Smooth muscle cell (in vitro differentiated cells): ENCODE measurements at regions not wholly inside any gene's neighbourhood (a gene's known extent, or its start where the extent isn't known, plus 50 kb on each side); places are given as distances from the start of the nearest gene placed in this dataset.

ENCODE experiments used
- DNase-seq: peaks from one replicate; lab custom pipeline; 2025; ENCODE audit not compliant: unreplicated experiment; lab: John Stamatoyannopoulos, UW
- H2AFZ ChIP-seq: fragments of 200-600 bp; sonication (generic); 2 replicates; pipeline ENCODE4 v1.6.0; 2016; ENCODE audit warnings: antibody characterized with exemption, low read depth, mild to moderate bottlenecking
- H3F3A ChIP-seq: fragments of 200-600 bp; sonication (generic); 2 replicates; pipeline ENCODE4 v1.6.0; 2017; ENCODE audit warnings: antibody characterized with exemption, low read depth
- H3K27ac ChIP-seq: fragments of 200-600 bp; sonication (generic); 2 replicates; pipeline ENCODE4 v1.5.1; 2016; ENCODE audit warnings: low read depth, mild to moderate bottlenecking
- H3K27me3 ChIP-seq: fragments of 200-600 bp; sonication (generic); 2 replicates; pipeline ENCODE4 v1.6.1; 2016; ENCODE audit warnings: low read depth, mild to moderate bottlenecking
- H3K36me3 ChIP-seq: fragments of 200-600 bp; sonication (generic); 2 replicates; pipeline ENCODE4 v1.5.1; 2016; ENCODE audit warnings: low read depth
- H3K4me1 ChIP-seq: fragments of 200-600 bp; sonication (generic); 2 replicates; pipeline ENCODE4 v1.5.1; 2016; ENCODE audit warnings: low read depth
- H3K4me2 ChIP-seq: fragments of 200-600 bp; sonication (generic); 2 replicates; pipeline ENCODE4 v1.6.0; 2016; ENCODE audit warnings: mild to moderate bottlenecking
- H3K4me3 ChIP-seq: fragments of 200-600 bp; sonication (generic); 2 replicates; pipeline ENCODE4 v1.5.1; 2016; ENCODE audit warnings: mild to moderate bottlenecking
- H3K79me2 ChIP-seq: fragments of 200-600 bp; sonication (generic); 2 replicates; pipeline ENCODE4 v1.6.0; 2016; ENCODE audit warnings: low read depth, mild to moderate bottlenecking
- H3K9ac ChIP-seq: fragments of 200-600 bp; sonication (generic); 2 replicates; pipeline ENCODE4 v1.6.0; 2016; ENCODE audit warnings: low read depth
- H3K9me3 ChIP-seq: fragments of 200-600 bp; sonication (generic); replicated peaks from 2 replicates; pipeline ENCODE4 v1.5.1; 2016; ENCODE audit warnings: low read depth
- H4K20me1 ChIP-seq: fragments of 200-600 bp; sonication (generic); 2 replicates; pipeline ENCODE4 v1.6.0; 2016; ENCODE audit warnings: low read depth
- CTCF ChIP-seq: fragments of 200-600 bp; sonication (generic); IDR thresholded peaks from 2 replicates; pipeline ENCODE4 v1.5.1; 2017; ENCODE audit warnings: borderline replicate concordance, mild to moderate bottlenecking, antibody characterized with exemption; ENCODE audit not compliant: insufficient read depth, poor library complexity, severe bottlenecking
- WGBS: methylation state at CpG from one replicate; pipeline ENCODE4 v1.1.7; 2016; ENCODE audit warnings: low lambda C conversion rate; 5-methylcytosine and 5-hydroxymethylcytosine counted together

DNA sequence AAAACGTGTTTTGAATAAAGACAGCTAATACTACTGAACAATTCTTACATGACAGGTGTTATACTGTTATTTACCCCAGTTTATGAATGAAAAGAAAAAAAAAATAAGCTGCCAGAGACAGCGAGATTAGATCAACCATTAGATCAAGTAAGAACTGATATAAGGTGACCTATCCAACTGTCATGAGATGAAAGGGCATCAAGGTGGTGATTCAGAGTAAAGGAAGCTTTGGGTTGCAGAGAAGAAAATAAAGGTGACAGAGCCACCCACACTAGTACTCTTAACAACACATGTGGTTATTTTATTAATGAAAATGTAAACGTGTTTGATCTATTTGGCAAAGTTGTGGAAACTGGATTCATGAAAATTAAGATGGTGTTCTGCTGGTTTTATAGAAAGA, 435.2 kb downstream of the GABRG2 start:
- WGBS, result 90% methylated on average over 3 of the region's 3 CpGs
- no peak for TF ChIP-seq CTCF

GRCh38 chr5:162503796-162504195, 436.2 kb downstream of the GABRG2 start:
- Histone ChIP-seq H3K27ac (no peak overlapping the region), H3K9ac (no peak overlapping the region), H3K4me1 (no peaks in the 10 kb centered on the region), H3K4me3 (no peak overlapping the region), H3K27me3 (no peaks in the 10 kb centered on the region), H3K4me2 (no peak overlapping the region), H3K9me3 (no peaks in the 10 kb centered on the region), H3K36me3 (no peaks in the 10 kb centered on the region), H3K79me2 (no peaks in the 10 kb centered on the region), H2AFZ (no peak overlapping the region), H4K20me1 (no peaks in the 10 kb centered on the region), H3F3A (no peaks in the 10 kb centered on the region)
- WGBS, result 86% methylated on average over 3 of the region's 3 CpGs
- DNase-seq, result no peak
- TF ChIP-seq CTCF, result no peak

More for the DNA sequence above, 435.2 kb downstream of the GABRG2 start:
- no peak for DNase-seq
- H2AFZ ChIP-seq, result no peak overlapping the region
- H3K4me3 ChIP-seq, result no peak overlapping the region
- no peaks in the 10 kb centered on the region for H3K36me3 ChIP-seq
- no peaks in the 10 kb centered on the region for H3K9me3 ChIP-seq
- no peak overlapping the region for H3K4me2 ChIP-seq
- no peaks in the 10 kb centered on the region for H4K20me1 ChIP-seq
- no peaks in the 10 kb centered on the region for H3F3A ChIP-seq
- no peaks in the 10 kb centered on the region for H3K79me2 ChIP-seq
- H3K27ac ChIP-seq, result no peak overlapping the region
- no peaks in the 10 kb centered on the region for H3K4me1 ChIP-seq
- no peak overlapping the region for H3K9ac ChIP-seq
- H3K27me3 ChIP-seq, result no peaks in the 10 kb centered on the region

GRCh38 chr5:162512935-162513565, 445.5 kb downstream of the GABRG2 start:
- Histone ChIP-seq H3K4me3 (no peak overlapping the region), H3K27ac (no peak overlapping the region), H3K4me2 (peak overlapping the region; percentile 3), H3K27me3 (no peaks in the 10 kb centered on the region), H3K9ac (no peak overlapping the region), H2AFZ (no peak overlapping the region), H3F3A (no peaks in the 10 kb centered on the region), H3K36me3 (no peaks in the 10 kb centered on the region), H3K4me1 (no peaks in the 10 kb centered on the region), H3K79me2 (no peaks in the 10 kb centered on the region), H3K9me3 (peaks cover 5% of the 10 kb centered on the region), H4K20me1 (no peaks in the 10 kb centered on the region)
- no peak for TF ChIP-seq CTCF
- no peak for DNase-seq
- WGBS, result 80% methylated on average over 3 of the region's 3 CpGs

DNA sequence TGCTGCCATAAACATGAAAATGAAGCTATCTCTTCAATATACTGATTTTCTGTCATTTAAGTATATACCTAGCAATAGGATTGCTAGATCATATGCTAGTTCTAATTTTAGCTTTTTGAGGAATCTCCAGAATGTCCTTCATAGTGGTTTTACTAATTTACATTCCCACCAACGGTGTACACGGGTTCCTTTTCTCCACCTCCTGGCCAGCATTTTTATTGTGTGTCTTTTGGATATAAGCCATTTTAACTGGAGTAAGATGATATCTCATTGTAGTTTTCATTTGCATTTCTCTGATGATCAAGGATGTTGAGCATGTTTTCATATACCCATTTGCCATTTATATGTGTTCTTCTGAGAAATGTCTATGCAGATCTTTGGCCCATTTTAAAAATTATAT, 446.5 kb downstream of the GABRG2 start:
- Histone ChIP-seq H3K4me3 (no peak overlapping the region), H3K79me2 (no peaks in the 10 kb centered on the region), H3K27me3 (no peaks in the 10 kb centered on the region), H3K27ac (no peak overlapping the region), H4K20me1 (no peaks in the 10 kb centered on the region), H3K4me2 (no peak overlapping the region), H3K9ac (no peak overlapping the region), H3K36me3 (no peaks in the 10 kb centered on the region), H2AFZ (no peak overlapping the region), H3F3A (no peaks in the 10 kb centered on the region), H3K9me3 (peaks cover 5% of the 10 kb centered on the region), H3K4me1 (no peaks in the 10 kb centered on the region)
- TF ChIP-seq CTCF, result no peak
- DNase-seq, result no peak
- 86% methylated on average over 2 of the region's 2 CpGs for WGBS
